ENCODE measurements at regions not wholly inside any gene's neighbourhood (a gene's known extent, or its start where the extent isn't known, plus 50 kb on each side); places are given as distances from the start of the nearest gene placed in this dataset.

- no peak for DNase-seq (ENCODE audit: low read depth)
- H3K4me3 ChIP-seq (ENCODE audit: control insufficient read depth, low read depth, low read length), result no peak overlapping the region
- TF ChIP-seq, protein P1, sequence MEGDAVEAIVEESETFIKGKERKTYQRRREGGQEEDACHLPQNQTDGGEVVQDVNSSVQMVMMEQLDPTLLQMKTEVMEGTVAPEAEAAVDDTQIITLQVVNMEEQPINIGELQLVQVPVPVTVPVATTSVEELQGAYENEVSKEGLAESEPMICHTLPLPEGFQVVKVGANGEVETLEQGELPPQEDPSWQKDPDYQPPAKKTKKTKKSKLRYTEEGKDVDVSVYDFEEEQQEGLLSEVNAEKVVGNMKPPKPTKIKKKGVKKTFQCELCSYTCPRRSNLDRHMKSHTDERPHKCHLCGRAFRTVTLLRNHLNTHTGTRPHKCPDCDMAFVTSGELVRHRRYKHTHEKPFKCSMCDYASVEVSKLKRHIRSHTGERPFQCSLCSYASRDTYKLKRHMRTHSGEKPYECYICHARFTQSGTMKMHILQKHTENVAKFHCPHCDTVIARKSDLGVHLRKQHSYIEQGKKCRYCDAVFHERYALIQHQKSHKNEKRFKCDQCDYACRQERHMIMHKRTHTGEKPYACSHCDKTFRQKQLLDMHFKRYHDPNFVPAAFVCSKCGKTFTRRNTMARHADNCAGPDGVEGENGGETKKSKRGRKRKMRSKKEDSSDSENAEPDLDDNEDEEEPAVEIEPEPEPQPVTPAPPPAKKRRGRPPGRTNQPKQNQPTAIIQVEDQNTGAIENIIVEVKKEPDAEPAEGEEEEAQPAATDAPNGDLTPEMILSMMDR (conservative IDR thresholded peaks at IDR 0.05; ENCODE audit: control insufficient read depth, insufficient read depth, low read depth, low read length), result no peak
These were observed 173.4 kb upstream of the SGCD start for GRCh38 chr5:156153602-156154001.

DNA sequence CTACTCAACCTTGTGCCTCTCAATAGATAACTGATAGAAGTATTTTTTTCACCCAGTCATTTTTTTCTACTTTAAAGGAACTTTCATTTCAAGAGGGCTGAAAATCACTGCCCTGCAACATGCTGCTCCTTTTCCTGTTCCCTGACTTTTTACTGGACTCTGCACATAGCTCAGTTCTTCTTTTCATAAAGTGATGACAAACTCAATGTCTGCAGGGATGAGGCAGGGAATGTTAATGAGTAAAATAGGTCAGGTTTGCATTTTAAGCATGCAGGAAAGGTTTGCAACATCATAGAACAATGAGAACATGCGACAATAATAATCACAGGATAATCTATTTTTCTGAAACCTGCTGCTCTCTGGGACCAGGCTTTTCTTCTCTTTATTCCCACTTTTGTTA is 172.2 kb upstream of the SGCD start:
- no peak overlapping the region for H3K4me3 ChIP-seq (ENCODE audit: control insufficient read depth, low read depth, low read length)
- TF ChIP-seq, protein P1 (conservative IDR thresholded peaks at IDR 0.05; ENCODE audit: control insufficient read depth, insufficient read depth, low read depth, low read length), result no peak
- no peak for DNase-seq (ENCODE audit: low read depth)

- TF ChIP-seq, protein P1 (conservative IDR thresholded peaks at IDR 0.05; ENCODE audit: control insufficient read depth, insufficient read depth, low read depth, low read length), result no peak
- no peak for DNase-seq (ENCODE audit: low read depth)
- H3K4me3 ChIP-seq (ENCODE audit: control insufficient read depth, low read depth, low read length), result no peak overlapping the region
These were observed 171.4 kb upstream of the SGCD start for GRCh38 chr5:156155598-156155997.

DNA sequence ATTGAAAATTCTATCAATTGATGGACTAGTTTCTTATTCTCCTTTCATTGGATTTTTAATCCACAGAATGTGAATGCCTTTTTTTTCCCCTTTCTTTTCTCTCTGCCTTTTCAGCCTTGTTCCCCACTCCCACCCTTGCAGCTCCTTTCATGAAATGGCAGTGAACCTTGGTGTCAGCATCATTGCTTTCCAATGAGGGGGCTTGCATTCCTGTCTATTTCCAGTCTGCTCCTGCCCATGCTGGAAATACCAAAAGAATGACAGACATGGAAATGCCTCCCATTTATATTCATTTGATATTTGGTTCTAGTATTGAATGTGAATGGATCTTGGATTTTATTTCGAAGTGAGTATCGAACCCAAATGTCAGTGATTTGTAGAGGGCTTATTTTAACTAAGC is 162.7 kb upstream of the SGCD start:
- TF ChIP-seq, protein P1 (conservative IDR thresholded peaks at IDR 0.05; ENCODE audit: control insufficient read depth, insufficient read depth, low read depth, low read length), result no peak
- H3K4me3 ChIP-seq (ENCODE audit: control insufficient read depth, low read depth, low read length), result no peak overlapping the region
- no peak for DNase-seq (ENCODE audit: low read depth)

DNA sequence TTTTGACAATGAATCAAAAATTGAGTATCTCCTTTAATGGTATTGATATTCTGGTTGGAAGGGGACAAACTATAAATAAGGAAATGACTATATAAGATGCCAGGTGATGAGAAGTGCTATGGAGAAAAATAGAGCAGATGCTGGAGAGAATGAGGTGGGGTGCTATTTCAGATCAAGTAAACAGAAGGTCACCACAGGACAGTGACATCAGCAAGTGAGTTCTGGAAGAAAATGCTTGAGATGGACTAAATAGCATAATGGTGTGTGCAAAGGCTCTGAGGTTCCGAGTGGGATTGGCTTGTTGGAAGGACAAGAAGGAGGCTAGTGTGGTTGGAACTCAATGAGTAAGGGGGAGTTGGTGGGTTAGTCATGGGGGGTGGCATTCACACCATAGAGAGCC is 157.5 kb upstream of the SGCD start:
- no peak for DNase-seq (ENCODE audit: low read depth)
- no peak overlapping the region for H3K4me3 ChIP-seq (ENCODE audit: control insufficient read depth, low read depth, low read length)
- TF ChIP-seq, protein P1 (conservative IDR thresholded peaks at IDR 0.05; ENCODE audit: control insufficient read depth, insufficient read depth, low read depth, low read length), result no peak

- DNase-seq (ENCODE audit: low read depth), result no peak
- no peak overlapping the region for H3K4me3 ChIP-seq (ENCODE audit: control insufficient read depth, low read depth, low read length)
- TF ChIP-seq, protein P1 (conservative IDR thresholded peaks at IDR 0.05; ENCODE audit: control insufficient read depth, insufficient read depth, low read depth, low read length), result no peak
These were observed 156.5 kb upstream of the SGCD start for GRCh38 chr5:156170351-156170961.

GRCh38 chr5:156174225-156174624 is 152.7 kb upstream of the SGCD start:
- no peak for DNase-seq (ENCODE audit: low read depth)
- no peak overlapping the region for H3K4me3 ChIP-seq (ENCODE audit: control insufficient read depth, low read depth, low read length)
- TF ChIP-seq, protein P1 (conservative IDR thresholded peaks at IDR 0.05; ENCODE audit: control insufficient read depth, insufficient read depth, low read depth, low read length), result no peak
